ENCODE measurements at regions not wholly inside any gene's neighbourhood (a gene's known extent, or its start where the extent isn't known, plus 50 kb on each side); places are given as distances from the start of the nearest gene placed in this dataset.

- H3K36me3 ChIP-seq (ENCODE audit: control insufficient read depth in 1 of 2, insufficient read depth in 2 of 2, low read length in 2 of 2) = no peaks in the 10 kb centered on the region
Measured at GRCh38 chr13:99903140-99903539, 68.4 kb downstream of the ZIC5 start.

GRCh38 chr13:99902657-99903056, 68.9 kb downstream of the ZIC5 start:
- Histone ChIP-seq H3K27me3 (ENCODE audit: control insufficient read depth in 1 of 2, insufficient read depth in 2 of 2, low read length in 2 of 2) (peaks cover 6 to 8% of the 10 kb centered on the region in 2 donors), H3K4me1 (ENCODE audit: control insufficient read depth in 1 of 2, insufficient read depth in 2 of 2, low read length in 2 of 2) (no peaks in the 10 kb centered on the region), H3K36me3 (ENCODE audit: control insufficient read depth in 1 of 2, insufficient read depth in 2 of 2, low read length in 2 of 2) (no peaks in the 10 kb centered on the region), H3K27ac (ENCODE audit: low read depth, low read length) (no peak overlapping the region), H3K9ac (ENCODE audit: low read depth in 1 of 2, low read length in 2 of 2) (no peak overlapping the region), H3K4me3 (ENCODE audit: low read depth in 1 of 2, low read length in 2 of 2) (no peak overlapping the region), H3K9me3 (ENCODE audit: control insufficient read depth in 1 of 2, low read length in 2 of 2) (no peaks in the 10 kb centered on the region)

More at GRCh38 chr13:99903140-99903539, 68.4 kb downstream of the ZIC5 start:
- no peaks in the 10 kb centered on the region for H3K9me3 ChIP-seq (ENCODE audit: control insufficient read depth in 1 of 2, low read length in 2 of 2)
- no peaks in the 10 kb centered on the region for H3K4me1 ChIP-seq (ENCODE audit: control insufficient read depth in 1 of 2, insufficient read depth in 2 of 2, low read length in 2 of 2)
- H3K9ac ChIP-seq (ENCODE audit: low read depth in 1 of 2, low read length in 2 of 2) = no peak overlapping the region
- no peak overlapping the region for H3K4me3 ChIP-seq (ENCODE audit: low read depth in 1 of 2, low read length in 2 of 2)
- peaks cover 6 to 8% of the 10 kb centered on the region in 2 donors for H3K27me3 ChIP-seq (ENCODE audit: control insufficient read depth in 1 of 2, insufficient read depth in 2 of 2, low read length in 2 of 2)
- no peak overlapping the region for H3K27ac ChIP-seq (ENCODE audit: low read depth, low read length)

- H3K36me3 ChIP-seq (ENCODE audit: control insufficient read depth in 1 of 2, insufficient read depth in 2 of 2, low read length in 2 of 2) = no peaks in the 10 kb centered on the region
- no peaks in the 10 kb centered on the region for H3K9me3 ChIP-seq (ENCODE audit: control insufficient read depth in 1 of 2, low read length in 2 of 2)
- no peak overlapping the region for H3K9ac ChIP-seq (ENCODE audit: low read depth in 1 of 2, low read length in 2 of 2)
- peaks cover 4 to 17% of the 10 kb centered on the region in 2 donors for H3K27me3 ChIP-seq (ENCODE audit: control insufficient read depth in 1 of 2, insufficient read depth in 2 of 2, low read length in 2 of 2)
- no peaks in the 10 kb centered on the region for H3K4me1 ChIP-seq (ENCODE audit: control insufficient read depth in 1 of 2, insufficient read depth in 2 of 2, low read length in 2 of 2)
- H3K4me3 ChIP-seq (ENCODE audit: low read depth in 1 of 2, low read length in 2 of 2) = no peak overlapping the region
- no peak overlapping the region for H3K27ac ChIP-seq (ENCODE audit: low read depth, low read length)
Measured at GRCh38 chr13:99900960-99901359, 70.6 kb downstream of the ZIC5 start.

- Histone ChIP-seq H3K36me3 (ENCODE audit: control insufficient read depth in 1 of 2, insufficient read depth in 2 of 2, low read length in 2 of 2) (no peaks in the 10 kb centered on the region), H3K4me1 (ENCODE audit: control insufficient read depth in 1 of 2, insufficient read depth in 2 of 2, low read length in 2 of 2) (peaks cover 0 to 5% of the 10 kb centered on the region in 2 donors), H3K9ac (ENCODE audit: low read depth in 1 of 2, low read length in 2 of 2) (no peak overlapping the region), H3K4me3 (ENCODE audit: low read depth in 1 of 2, low read length in 2 of 2) (no peak overlapping the region), H3K9me3 (ENCODE audit: control insufficient read depth in 1 of 2, low read length in 2 of 2) (no peaks in the 10 kb centered on the region), H3K27me3 (ENCODE audit: control insufficient read depth in 1 of 2, insufficient read depth in 2 of 2, low read length in 2 of 2) (peaks cover 7 to 23% of the 10 kb centered on the region in 2 donors), H3K27ac (ENCODE audit: low read depth, low read length) (no peak overlapping the region)
Measured at GRCh38 chr13:99898421-99898820, 73.1 kb downstream of the ZIC5 start.

DNA sequence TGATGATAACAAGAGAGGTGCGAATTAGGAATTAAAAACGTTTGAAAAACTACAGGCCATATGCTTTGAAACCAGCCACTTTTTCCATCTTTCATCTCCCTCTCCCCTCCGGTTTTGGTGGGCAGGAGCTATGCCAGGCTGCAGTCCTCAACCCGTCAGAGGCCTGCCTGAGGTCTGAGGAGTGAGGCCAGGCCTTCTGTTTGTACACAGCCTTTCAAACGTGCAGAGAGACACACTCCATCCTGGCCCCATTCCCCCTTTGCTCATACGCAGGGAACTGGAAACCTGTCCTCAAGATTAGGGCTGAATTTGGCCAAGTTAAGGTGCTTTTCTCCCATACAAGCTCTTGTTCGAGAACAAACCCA, 74.5 kb downstream of the ZIC5 start:
- no peak overlapping the region for H3K4me3 ChIP-seq (ENCODE audit: low read depth in 1 of 2, low read length in 2 of 2)
- no peak overlapping the region for H3K27ac ChIP-seq (ENCODE audit: low read depth, low read length)
- no peaks in the 10 kb centered on the region for H3K36me3 ChIP-seq (ENCODE audit: control insufficient read depth in 1 of 2, insufficient read depth in 2 of 2, low read length in 2 of 2)
- peaks cover 0 to 5% of the 10 kb centered on the region in 2 donors for H3K4me1 ChIP-seq (ENCODE audit: control insufficient read depth in 1 of 2, insufficient read depth in 2 of 2, low read length in 2 of 2)
- H3K9me3 ChIP-seq (ENCODE audit: control insufficient read depth in 1 of 2, low read length in 2 of 2) = no peaks in the 10 kb centered on the region
- no peak overlapping the region for H3K9ac ChIP-seq (ENCODE audit: low read depth in 1 of 2, low read length in 2 of 2)
- H3K27me3 ChIP-seq (ENCODE audit: control insufficient read depth in 1 of 2, insufficient read depth in 2 of 2, low read length in 2 of 2) = peaks cover 7 to 23% of the 10 kb centered on the region in 2 donors

DNA sequence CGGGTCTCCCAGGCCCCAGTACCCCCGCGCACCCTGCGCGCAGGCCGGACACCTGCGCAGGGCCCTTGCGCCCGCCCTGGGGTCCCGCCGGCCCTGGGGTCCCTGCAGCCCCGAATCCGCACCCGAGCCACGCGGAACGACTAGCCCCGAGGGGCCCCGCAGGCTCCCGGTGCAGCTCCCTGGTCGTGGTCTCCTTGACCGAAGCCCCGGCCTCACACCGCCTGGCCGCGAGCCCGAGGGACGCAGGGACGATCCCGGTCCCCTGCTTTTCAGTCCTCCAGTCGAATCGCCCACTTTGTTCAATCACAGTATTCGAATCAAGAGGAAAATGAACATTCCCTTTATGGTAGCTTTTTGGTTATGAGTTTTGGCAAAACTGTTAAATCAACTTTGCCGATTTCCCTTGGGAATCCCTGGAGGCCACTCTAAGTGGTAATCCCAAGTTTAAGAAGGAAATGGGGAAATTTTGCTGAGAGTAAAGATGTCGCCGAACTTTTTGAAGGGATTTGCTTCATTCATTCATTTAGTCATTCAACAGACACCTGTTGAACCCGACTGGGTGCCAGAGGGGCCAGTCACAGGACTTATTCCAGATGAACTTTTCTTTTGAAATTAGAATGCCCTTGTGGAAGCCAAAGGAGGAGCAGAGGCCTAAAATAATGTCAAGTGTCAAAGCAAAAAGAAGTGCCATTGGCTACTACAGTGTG, 75.0 kb downstream of the ZIC5 start:
- no peaks in the 10 kb centered on the region for H3K36me3 ChIP-seq (ENCODE audit: control insufficient read depth in 1 of 2, insufficient read depth in 2 of 2, low read length in 2 of 2)
- H3K4me1 ChIP-seq (ENCODE audit: control insufficient read depth in 1 of 2, insufficient read depth in 2 of 2, low read length in 2 of 2) = peaks cover 0 to 5% of the 10 kb centered on the region in 2 donors
- H3K9ac ChIP-seq (ENCODE audit: low read depth in 1 of 2, low read length in 2 of 2) = no peak overlapping the region
- H3K27me3 ChIP-seq (ENCODE audit: control insufficient read depth in 1 of 2, insufficient read depth in 2 of 2, low read length in 2 of 2) = peaks cover 7 to 23% of the 10 kb centered on the region in 2 donors
- H3K9me3 ChIP-seq (ENCODE audit: control insufficient read depth in 1 of 2, low read length in 2 of 2) = no peaks in the 10 kb centered on the region
- H3K4me3 ChIP-seq (ENCODE audit: low read depth in 1 of 2, low read length in 2 of 2) = no peak overlapping the region
- no peak overlapping the region for H3K27ac ChIP-seq (ENCODE audit: low read depth, low read length)

DNA sequence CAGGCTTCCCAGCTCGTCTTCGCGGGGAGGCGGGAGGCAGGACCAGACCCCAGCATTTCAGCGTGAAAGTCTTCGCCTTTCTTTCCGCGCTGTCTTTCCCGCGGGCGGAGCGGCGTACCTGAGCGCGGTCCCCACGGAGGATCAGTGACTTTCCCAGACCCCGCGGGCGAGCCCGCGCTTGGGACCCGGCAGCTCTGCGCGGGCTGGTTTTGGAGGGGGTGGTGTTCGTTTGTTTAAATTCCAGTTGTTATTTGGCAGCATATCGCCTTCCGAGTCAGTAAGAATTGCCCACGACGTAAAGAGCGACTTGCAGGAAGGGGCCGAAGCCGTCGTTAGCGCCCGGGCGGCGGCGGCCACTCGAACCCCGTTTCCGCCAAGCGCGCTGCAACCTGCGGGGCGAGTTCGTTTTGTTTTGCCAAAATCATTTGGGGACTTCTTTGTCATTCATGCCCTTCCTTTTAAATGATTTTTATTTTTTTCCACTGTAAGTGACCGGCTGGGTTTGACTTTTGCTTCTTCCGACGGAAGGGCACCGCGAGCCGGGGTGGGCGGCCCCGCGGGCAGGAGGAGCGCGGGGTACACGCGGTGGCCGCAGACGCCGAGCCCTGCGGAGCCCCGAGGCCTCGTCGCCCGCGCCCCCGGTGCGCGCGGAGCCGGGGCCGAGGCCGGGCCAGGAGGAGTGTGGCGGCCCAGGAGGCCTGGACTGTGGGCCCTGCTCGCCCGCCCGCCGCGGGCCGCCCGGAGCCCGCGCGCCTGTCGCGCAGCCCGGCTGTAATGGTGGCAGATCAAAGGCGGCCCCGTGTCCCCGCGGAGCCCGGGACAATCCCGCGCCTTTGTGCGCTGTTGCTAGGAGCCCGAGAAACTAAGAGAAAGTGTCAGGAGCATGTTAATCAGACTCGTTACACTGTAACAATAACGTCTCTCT, 75.9 kb downstream of the ZIC5 start:
- Histone ChIP-seq H3K4me3 (ENCODE audit: low read depth in 1 of 2, low read length in 2 of 2) (peak overlapping the region; percentile 73 to 78), H3K9ac (ENCODE audit: low read depth in 1 of 2, low read length in 2 of 2) (peak overlapping the region; percentile 54 to 57), H3K4me1 (ENCODE audit: control insufficient read depth in 1 of 2, insufficient read depth in 2 of 2, low read length in 2 of 2) (peaks cover 0 to 5% of the 10 kb centered on the region in 2 donors), H3K27me3 (ENCODE audit: control insufficient read depth in 1 of 2, insufficient read depth in 2 of 2, low read length in 2 of 2) (peaks cover 7 to 23% of the 10 kb centered on the region in 2 donors), H3K9me3 (ENCODE audit: control insufficient read depth in 1 of 2, low read length in 2 of 2) (no peaks in the 10 kb centered on the region), H3K36me3 (ENCODE audit: control insufficient read depth in 1 of 2, insufficient read depth in 2 of 2, low read length in 2 of 2) (no peaks in the 10 kb centered on the region), H3K27ac (ENCODE audit: low read depth, low read length) (no peak overlapping the region)

GRCh38 chr13:99894840-99895443, 76.6 kb downstream of the ZIC5 start:
- Histone ChIP-seq H3K27ac (ENCODE audit: low read depth, low read length) (no peak overlapping the region), H3K9me3 (ENCODE audit: control insufficient read depth in 1 of 2, low read length in 2 of 2) (no peaks in the 10 kb centered on the region), H3K9ac (ENCODE audit: low read depth in 1 of 2, low read length in 2 of 2) (peak overlapping the region; percentile 54 to 57), H3K4me1 (ENCODE audit: control insufficient read depth in 1 of 2, insufficient read depth in 2 of 2, low read length in 2 of 2) (peaks cover 0 to 5% of the 10 kb centered on the region in 2 donors), H3K36me3 (ENCODE audit: control insufficient read depth in 1 of 2, insufficient read depth in 2 of 2, low read length in 2 of 2) (no peaks in the 10 kb centered on the region), H3K4me3 (ENCODE audit: low read depth in 1 of 2, low read length in 2 of 2) (peak overlapping the region; percentile 73 to 78), H3K27me3 (ENCODE audit: control insufficient read depth in 1 of 2, insufficient read depth in 2 of 2, low read length in 2 of 2) (peaks cover 7 to 23% of the 10 kb centered on the region in 2 donors)

DNA sequence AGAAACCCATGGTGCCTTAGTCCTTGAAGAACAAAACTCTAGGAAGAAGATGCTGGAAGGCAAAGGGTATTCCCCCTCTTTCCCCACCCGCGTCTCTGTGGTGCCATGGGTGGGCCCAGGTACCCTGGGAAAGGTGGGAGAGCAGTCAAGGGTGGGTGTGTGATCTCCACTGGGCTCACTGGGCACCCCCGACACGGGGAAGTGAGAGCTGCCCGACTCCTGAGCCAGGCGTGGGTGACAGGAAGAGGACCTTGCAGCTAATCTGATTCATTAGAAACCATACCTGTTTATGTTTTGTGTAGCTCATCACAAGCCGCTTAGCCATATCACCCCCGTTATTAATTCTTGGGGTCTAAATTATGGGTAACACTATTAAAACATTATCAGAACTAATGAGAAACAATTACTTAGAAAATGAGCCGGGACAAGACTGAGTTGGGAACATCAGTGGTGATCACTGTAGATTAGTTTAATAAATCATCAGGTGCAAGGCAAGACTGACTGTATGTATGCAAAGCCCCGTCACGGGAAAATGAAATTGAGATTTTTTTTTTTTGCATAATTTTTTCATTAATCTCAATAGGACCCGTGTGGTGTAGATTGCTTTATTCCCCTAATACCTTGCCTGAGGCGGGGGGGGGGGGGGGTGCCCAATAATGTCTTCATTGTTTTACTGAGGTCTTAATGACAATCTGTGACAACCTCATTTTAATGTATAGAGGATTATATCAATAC, 77.3 kb downstream of the ZIC5 start:
- Histone ChIP-seq H3K27ac (ENCODE audit: low read depth, low read length) (no peak overlapping the region), H3K36me3 (ENCODE audit: control insufficient read depth in 1 of 2, insufficient read depth in 2 of 2, low read length in 2 of 2) (no peaks in the 10 kb centered on the region), H3K27me3 (ENCODE audit: control insufficient read depth in 1 of 2, insufficient read depth in 2 of 2, low read length in 2 of 2) (peaks cover 7 to 23% of the 10 kb centered on the region in 2 donors), H3K9me3 (ENCODE audit: control insufficient read depth in 1 of 2, low read length in 2 of 2) (no peaks in the 10 kb centered on the region), H3K4me1 (ENCODE audit: control insufficient read depth in 1 of 2, insufficient read depth in 2 of 2, low read length in 2 of 2) (peaks cover 0 to 5% of the 10 kb centered on the region in 2 donors), H3K4me3 (ENCODE audit: low read depth in 1 of 2, low read length in 2 of 2) (peak overlapping the region; percentile 73 to 78), H3K9ac (ENCODE audit: low read depth in 1 of 2, low read length in 2 of 2) (no peak overlapping the region)
